GM18508 (cell line): ENCODE measurements at regions not wholly inside any gene's neighbourhood (a gene's known extent, or its start where the extent isn't known, plus 50 kb on each side); places are given as distances from the start of the nearest gene placed in this dataset.
"Not testable (repeated sequence)": the region's sequence is repeated elsewhere in the genome, so short reads cannot be mapped to it uniquely, and the experiment has no call there.

ENCODE experiments used
- ATAC-seq: cut with Tn5 transposase; IDR thresholded peaks from one replicate; pipeline ENCODE4 v1.9.1; 2021; ENCODE audit warnings: moderate number of reproducible peaks; ENCODE audit not compliant: insufficient read depth, unreplicated experiment

GRCh38 chr21:21971384-21971783, 973.2 kb downstream of the NCAM2 start:
- no peak for ATAC-seq

DNA sequence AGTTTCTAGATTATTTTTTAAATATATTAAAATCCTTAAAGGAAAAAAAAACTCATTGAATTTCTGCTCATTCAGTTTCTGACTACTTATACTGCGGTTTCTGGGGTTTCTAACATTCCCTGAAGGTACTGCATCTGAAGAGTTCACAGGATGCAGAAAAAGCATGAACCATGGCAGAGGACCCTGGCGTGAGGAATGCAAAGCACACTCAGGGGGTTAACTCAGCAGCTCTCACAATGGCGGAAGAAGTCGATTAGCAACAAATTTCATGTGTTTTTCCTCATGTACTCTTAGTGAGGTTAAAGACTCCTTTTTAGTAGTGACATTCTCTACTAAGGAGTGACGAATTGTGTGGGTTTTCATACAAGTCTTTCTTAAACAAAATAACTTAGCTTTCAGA, 975.6 kb downstream of the NCAM2 start:
- no peak for ATAC-seq

GRCh38 chr21:21996891-21997290, 998.7 kb downstream of the NCAM2 start:
- ATAC-seq, result no peak

- ATAC-seq, result no peak
These were observed 999.5 kb downstream of the NCAM2 start for GRCh38 chr21:21997390-21998333.

DNA sequence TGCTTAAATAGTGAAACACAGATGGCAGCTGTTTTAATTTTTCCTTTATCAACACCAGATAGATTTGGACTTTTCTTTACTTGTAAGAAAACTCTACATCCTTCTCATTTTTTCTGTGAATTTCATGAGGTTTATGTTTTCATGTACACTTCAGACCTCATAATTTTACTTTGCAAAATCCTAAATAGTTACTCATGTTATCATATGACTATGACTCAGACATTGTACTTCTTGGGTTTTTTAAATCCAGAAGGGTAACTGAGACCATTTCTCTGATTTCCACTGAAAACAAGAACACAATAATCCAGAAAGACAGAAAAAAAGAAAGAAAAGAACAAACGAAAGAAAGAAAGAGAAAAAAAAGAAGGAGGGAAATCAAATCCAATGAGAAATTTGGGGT, 1021.6 kb downstream of the NCAM2 start:
- ATAC-seq, result no peak

- ATAC-seq, result no peak
These were observed 1022.0 kb downstream of the NCAM2 start for GRCh38 chr21:22020221-22020620.

DNA sequence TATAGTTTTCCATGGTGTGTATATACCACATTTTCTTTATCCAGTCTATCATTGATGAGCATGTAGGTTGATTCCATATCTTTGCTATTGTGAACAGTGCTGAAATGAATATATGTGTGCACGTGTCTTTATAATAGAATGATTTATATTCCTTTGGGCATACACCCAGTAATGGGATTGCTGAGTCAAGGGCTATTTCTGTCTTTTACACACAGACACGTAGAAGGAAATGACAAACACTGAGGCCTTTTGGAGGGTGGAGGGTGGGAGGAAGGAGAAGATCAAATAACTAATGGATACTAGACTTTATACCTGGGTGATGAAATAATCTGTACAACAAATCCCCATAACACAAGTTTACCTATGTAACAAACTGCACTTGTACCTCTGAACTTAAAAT, 1025.7 kb downstream of the NCAM2 start:
- not testable (repeated sequence) for ATAC-seq

DNA sequence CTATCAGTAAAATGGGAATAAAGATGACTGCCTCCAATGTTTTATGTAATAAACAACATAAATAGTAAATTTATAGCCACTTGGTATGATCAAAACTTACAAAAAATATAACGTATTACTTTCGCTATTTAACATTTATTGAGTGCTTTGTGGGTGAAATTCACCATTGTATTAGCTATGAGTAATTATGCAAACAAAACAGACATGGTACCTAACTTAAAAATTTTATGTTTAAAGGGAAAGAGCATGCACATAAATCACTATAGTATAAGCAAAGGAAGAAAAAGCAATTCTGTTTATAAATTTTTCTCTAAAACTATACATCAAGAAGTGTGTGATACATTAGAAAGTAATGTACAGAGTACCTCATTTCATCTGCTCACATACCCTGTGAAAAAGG, 1046.2 kb downstream of the NCAM2 start:
- ATAC-seq, result no peak

- ATAC-seq, result no peak
These were observed 1048.4 kb downstream of the NCAM2 start for GRCh38 chr21:22046576-22046975.

DNA sequence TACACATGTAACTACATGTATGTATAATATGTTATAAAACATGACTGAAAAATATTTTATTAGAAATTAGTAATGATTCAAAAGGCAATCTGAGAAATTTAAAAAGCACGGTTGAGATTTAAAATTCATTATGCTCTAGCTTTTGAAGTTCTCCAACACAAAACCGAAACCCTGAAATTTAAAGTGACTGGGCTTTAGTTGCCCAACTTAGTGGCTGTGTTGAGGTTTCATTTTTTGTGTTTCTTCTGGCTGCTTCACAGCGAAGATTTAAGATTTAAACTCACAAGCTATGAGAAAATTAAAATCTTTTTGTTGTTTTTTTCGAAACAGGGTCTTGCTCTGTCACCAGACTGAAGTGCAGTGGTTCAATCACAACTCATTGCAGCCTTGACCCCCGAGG, 1058.7 kb downstream of the NCAM2 start:
- ATAC-seq, result no peak

DNA sequence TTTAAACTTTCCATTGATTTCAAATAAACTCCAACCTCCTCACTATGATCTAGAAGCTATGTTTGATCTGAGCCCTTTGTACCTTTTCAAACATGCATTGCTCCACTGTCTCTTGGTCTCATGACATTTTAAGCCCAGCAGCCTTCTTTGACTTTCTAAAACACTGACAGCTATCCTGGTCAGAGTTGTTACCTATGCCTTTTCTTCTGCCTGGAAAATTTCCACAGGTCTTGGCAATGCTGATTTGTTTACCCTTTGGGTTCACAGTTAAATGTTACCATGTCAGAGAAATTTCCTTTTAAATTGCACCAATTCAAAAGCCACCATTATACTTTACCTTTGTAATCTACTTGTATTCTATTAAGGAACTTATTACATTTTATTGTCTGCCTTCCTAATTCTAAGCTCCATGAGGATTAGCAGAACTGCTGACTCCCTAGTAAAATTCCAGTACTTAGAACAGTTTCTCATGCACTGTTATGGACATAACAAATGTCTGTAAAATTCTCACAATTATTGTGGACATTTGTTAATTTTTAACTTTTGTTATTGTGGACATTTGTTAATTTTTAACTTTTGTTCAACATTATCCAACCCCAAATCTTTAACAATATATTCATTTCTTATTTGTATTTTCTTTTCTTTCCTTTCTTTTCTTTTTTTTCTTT, 1064.4 kb downstream of the NCAM2 start:
- no peak for ATAC-seq

GRCh38 chr21:22063140-22063539, 1064.9 kb downstream of the NCAM2 start:
- no peak for ATAC-seq

GRCh38 chr21:22076471-22076870, 1078.3 kb downstream of the NCAM2 start:
- no peak for ATAC-seq

GRCh38 chr21:22083899-22084298, 1085.7 kb downstream of the NCAM2 start:
- ATAC-seq, result peak; percentile 47

DNA sequence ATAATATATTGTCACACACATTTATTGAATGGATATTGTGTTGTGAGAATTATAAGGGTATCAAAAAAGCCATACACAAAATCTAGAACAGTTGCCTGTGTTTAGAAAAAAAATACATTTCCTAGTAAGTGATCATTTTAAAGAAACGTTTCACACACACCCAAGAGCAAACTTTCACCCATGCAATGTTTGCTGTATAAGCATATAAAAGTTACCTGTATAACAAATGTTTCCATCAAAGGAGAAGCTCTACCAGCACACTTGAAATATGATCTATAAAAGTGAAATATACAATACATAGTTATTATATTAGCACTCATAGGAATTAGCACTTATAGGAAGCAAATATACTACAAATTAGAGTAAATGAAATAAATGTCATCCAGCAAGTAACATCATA, 1098.1 kb downstream of the NCAM2 start:
- ATAC-seq, result no peak

DNA sequence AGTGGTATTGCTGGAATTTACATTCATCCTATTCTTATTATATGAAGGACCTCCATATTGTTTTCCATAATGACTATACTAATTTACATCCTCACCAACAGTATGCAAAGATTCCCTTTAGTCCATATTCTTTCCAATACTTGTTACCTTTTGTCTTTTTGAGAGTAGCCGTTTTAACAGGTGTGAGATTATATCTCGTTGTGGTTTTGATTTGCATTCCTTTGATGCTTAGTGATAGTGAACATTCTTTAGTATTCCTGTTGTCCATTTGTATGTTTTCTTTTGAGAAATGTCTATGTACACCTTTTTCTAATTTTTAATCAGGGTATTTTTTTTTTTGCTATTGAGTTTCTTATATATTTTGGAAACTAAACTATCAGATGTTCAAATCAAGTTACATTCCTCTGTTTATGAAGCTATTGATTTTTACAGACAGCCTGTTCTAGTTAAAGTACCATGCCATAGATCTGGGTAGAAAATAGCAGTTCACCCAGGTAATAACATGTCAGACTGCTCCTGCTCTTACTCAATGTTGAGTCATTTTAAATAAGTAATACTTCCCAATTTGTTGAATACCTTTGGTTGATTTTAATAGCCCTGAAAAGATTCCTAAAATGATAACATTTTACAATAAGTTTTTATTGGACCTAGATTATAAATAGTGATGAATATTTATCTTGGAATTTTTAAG, 1108.7 kb downstream of the NCAM2 start:
- no peak for ATAC-seq

DNA sequence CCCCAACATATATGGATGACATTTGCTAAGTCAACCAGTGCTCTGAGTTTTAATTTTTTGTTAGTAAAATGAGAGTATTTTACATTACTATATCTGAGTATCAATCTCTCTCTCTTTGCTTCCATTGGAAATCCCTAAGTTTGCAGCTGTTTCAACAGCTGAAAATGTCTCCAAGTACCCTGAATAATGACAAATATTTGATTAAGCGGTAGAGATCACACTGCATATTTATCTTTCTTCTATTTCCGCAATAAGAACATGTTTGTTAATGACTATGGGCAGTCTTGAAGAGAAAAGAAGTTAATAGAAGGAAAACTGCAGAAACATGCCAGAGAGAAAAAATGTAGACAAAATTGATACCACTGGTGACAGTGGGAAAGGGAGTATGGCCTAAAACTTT, 1117.5 kb downstream of the NCAM2 start:
- ATAC-seq, result no peak

DNA sequence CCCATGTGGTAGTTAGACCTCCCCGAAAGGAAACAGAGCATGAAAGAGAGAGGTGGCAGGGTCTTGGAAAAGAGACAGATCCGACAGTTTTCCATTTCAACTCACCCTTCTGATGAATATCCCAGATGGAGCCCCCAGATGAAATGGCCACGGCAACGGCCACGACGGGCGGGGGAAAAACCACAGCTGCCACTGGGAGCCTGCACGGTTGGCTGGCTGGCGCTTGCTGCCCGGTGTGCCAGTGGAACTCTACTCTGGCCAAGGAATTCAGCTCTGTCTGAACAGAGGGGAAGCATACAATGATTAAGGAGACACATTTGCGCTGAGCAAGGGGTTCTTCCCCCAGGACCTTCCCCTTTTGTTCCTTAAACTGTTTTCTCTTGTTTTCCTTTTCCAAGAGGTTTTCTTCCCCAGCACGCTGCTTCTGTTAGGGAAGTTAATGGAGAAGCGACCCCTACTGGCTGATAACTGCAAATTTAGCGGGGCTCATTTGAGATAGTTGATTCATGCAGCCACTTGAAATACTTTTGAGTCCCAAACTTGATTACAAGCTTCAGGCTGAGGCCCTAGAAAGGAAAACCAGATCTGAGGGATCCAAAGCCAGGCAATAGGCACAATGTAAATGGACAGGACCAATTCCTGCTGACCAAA, 1122.5 kb downstream of the NCAM2 start:
- no peak for ATAC-seq

DNA sequence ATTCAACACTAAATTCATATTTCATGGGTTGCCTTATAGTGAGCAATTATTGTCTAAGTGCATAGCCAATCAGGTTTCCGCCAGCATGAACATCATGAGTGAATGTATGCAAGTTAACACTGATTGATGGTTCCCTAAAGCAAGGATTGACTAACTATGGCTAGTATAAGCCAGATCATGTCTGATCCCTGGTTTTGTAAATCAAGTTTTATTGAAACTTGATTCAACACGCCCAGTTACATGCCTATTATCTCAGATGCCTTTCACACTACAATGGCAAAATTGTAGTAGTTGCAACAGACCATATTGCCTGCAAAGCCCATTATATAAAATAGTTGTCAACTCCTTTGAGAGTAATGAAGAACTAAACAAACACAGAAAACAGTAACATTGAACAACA, 1127.4 kb downstream of the NCAM2 start:
- ATAC-seq, result no peak

- ATAC-seq, result no peak
These were observed 1130.5 kb downstream of the NCAM2 start for GRCh38 chr21:22128671-22129070.
